Nephron (organoid): ENCODE measurements at regions not wholly inside any gene's neighbourhood (a gene's known extent, or its start where the extent isn't known, plus 50 kb on each side); places are given as distances from the start of the nearest gene placed in this dataset.
A peak's percentile ranks its signal among the peaks of the same experiment; 100 is the strongest.
"Not testable (repeated sequence)": the region's sequence is repeated elsewhere in the genome, so short reads cannot be mapped to it uniquely, and the experiment has no call there.

Source experiments
- H3K27ac Mint-ChIP-seq, 3 experiments: 2 replicates each; pipeline ENCODE4 v1.8.0; 2020; ENCODE audit warnings: mixed read lengths in 3 of 3, mild to moderate bottlenecking in 2 of 3, moderate library complexity in 1 of 3
- H3K27me3 Mint-ChIP-seq: 2 replicates; pipeline ENCODE4 v1.8.0; 2021; ENCODE audit warnings: low read depth, mild to moderate bottlenecking, moderate library complexity, mixed read lengths
- H3K36me3 Mint-ChIP-seq: 2 replicates; pipeline ENCODE4 v1.8.0; 2020; ENCODE audit warnings: low read depth, mixed read lengths
- H3K4me1 Mint-ChIP-seq: 2 replicates; pipeline ENCODE4 v1.8.0; 2020; ENCODE audit warnings: mixed read lengths
- H3K4me3 Mint-ChIP-seq, 3 experiments: 2 replicates each; pipeline ENCODE4 v1.8.0; 2020; ENCODE audit warnings: mild to moderate bottlenecking in 3 of 3, mixed read lengths in 3 of 3, moderate library complexity in 2 of 3
- H3K9me3 Mint-ChIP-seq: 2 replicates; pipeline ENCODE4 v1.8.0; 2020; ENCODE audit warnings: mixed read lengths
- TF ChIP-seq, protein P1 (sequence below), 3 experiments: fragments of 200-600 bp; sonication (generic); IDR thresholded peaks; one replicate each; pipeline ENCODE4 v1.5.0; 2021; ENCODE audit warnings: antibody characterized with exemption in 3 of 3; ENCODE audit not compliant: unreplicated experiment in 3 of 3

DNA sequence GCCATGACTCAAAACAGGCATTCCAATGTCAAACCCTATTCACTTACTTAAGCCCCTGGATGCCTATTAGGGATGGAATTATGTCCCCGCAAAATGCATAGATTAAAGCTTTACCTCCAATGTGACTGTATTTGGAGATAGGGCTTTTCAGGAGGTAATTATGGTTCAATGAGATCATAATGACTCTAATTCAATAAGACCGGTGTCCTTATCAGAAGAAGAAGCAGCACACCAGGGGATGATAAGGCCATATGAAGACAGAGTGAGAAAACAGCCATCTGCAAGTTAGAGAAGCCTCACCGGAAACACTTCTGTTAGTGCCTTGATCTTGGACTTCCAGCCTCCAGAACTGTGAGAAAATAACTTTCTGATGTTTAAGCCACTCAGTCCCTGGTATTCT is 1131.8 kb upstream of the TMPRSS15 start:
- Mint-ChIP-seq H3K9me3 (no peaks in the 10 kb centered on the region), H3K36me3 (no peaks in the 10 kb centered on the region), H3K4me1 (no peaks in the 10 kb centered on the region), H3K4me3 (no peak overlapping the region), H3K27ac (no peak overlapping the region), H3K27me3 (no peaks in the 10 kb centered on the region)
- TF ChIP-seq, protein P1, sequence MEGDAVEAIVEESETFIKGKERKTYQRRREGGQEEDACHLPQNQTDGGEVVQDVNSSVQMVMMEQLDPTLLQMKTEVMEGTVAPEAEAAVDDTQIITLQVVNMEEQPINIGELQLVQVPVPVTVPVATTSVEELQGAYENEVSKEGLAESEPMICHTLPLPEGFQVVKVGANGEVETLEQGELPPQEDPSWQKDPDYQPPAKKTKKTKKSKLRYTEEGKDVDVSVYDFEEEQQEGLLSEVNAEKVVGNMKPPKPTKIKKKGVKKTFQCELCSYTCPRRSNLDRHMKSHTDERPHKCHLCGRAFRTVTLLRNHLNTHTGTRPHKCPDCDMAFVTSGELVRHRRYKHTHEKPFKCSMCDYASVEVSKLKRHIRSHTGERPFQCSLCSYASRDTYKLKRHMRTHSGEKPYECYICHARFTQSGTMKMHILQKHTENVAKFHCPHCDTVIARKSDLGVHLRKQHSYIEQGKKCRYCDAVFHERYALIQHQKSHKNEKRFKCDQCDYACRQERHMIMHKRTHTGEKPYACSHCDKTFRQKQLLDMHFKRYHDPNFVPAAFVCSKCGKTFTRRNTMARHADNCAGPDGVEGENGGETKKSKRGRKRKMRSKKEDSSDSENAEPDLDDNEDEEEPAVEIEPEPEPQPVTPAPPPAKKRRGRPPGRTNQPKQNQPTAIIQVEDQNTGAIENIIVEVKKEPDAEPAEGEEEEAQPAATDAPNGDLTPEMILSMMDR (IDR thresholded peaks at IDR 0.05; ENCODE audit: unreplicated experiment in 3 of 3) = no peak

DNA sequence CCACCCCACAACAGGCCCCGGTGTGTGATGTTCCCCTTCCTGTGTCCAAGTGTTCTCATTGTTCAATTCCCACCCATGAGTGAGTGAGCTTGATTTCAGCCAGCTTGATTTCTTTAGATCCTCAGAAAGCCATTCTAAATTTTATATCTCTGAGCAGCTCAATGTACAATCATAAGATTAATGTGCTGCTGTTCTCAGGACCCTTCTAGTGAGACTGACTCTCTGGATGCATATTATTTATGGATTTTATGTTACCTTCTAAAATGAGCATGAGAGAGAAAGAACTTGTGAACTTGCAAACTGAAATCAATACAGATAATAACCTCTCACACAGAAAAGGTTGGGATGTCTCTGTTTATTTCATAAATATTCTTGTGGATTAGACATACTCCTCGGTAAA is 1133.5 kb upstream of the TMPRSS15 start:
- Mint-ChIP-seq H3K27me3 (no peaks in the 10 kb centered on the region), H3K27ac (peak overlapping the region in 2 of 3 experiments; percentile 32 to 87), H3K4me3 (no peak overlapping the region), H3K36me3 (peaks cover 2% of the 10 kb centered on the region), H3K4me1 (peaks cover 3% of the 10 kb centered on the region), H3K9me3 (no peaks in the 10 kb centered on the region)
- TF ChIP-seq, protein P1 (IDR thresholded peaks at IDR 0.05; ENCODE audit: unreplicated experiment in 3 of 3) = no peak

DNA sequence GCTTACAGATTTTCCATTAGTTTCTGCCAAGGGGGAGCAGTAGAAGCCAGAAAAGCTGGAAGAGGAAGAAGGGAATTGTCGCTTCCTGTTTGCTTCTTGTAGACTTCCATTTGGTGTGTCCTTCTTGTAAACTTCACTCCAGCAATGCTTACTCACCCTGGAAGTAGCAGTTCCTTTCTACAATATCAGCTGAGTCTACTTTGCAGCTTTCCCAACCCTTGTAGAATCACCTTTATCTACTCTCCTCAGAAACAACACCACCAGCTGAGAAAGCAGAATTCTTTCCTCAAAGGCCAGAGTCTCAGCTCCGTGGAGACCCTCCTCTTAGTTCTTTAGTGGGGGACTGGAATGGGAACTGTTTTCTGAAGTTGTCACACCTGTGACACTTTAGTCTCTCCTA is 1136.7 kb upstream of the TMPRSS15 start:
- TF ChIP-seq, protein P1 (IDR thresholded peaks at IDR 0.05; ENCODE audit: unreplicated experiment in 3 of 3) = no peak
- Mint-ChIP-seq H3K36me3 (peaks cover 14% of the 10 kb centered on the region), H3K4me3 (no peak overlapping the region)

DNA sequence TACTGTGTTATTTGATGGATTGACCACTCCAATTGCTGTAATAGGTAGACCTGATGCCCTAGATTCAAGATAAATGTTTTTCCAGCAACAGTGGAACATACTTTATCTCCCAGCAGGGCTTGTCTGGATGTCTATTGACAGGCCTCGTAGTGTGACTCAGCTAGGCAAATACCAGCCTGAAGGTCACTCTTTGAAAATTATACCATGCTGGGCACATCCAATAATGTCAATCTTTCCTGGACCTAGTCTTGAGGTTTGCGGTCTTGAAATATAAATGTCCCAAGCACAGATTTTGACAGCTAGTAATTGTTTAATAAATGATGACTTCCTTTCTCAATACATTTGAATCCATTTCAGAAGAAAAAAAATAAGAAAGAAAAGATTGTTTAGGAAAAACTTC is 1138.0 kb upstream of the TMPRSS15 start:
- TF ChIP-seq, protein P1 (IDR thresholded peaks at IDR 0.05; ENCODE audit: unreplicated experiment in 3 of 3) = no peak
- Mint-ChIP-seq H3K4me1 (peaks cover 5% of the 10 kb centered on the region), H3K4me3 (no peak overlapping the region), H3K36me3 (peaks cover 16% of the 10 kb centered on the region), H3K27ac (peak overlapping the region; percentile 60 to 80 (median 63)), H3K27me3 (no peaks in the 10 kb centered on the region), H3K9me3 (peaks cover 20% of the 10 kb centered on the region)

More for the DNA sequence above, 1136.7 kb upstream of the TMPRSS15 start:
- Mint-ChIP-seq H3K4me1 (peaks cover 5% of the 10 kb centered on the region), H3K27ac (no peak overlapping the region), H3K9me3 (peaks cover 14% of the 10 kb centered on the region), H3K27me3 (no peaks in the 10 kb centered on the region)

DNA sequence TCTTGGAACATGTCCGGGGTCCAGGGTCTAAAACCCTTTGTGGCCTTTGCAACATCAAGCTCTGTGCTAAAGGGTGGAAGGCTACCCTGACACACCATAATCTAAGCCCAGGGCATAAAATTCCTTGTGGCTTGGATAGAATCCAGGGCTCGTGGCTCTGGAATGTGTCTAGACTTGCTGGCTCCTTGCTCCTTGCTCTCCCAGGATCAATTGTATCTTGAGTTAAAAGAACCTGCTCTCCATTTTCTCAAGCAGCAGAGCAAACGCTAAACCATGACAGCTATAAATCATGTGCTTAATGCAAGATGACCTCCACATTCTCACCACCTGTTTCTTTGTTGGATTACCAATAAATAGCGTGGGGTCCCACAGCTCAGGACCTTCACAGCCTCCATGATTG is 1140.9 kb upstream of the TMPRSS15 start:
- H3K27ac Mint-ChIP-seq, H3K27me3 Mint-ChIP-seq, H3K4me1 Mint-ChIP-seq, H3K4me3 Mint-ChIP-seq: not testable (repeated sequence)
- H3K9me3 Mint-ChIP-seq = peaks cover 25% of the 10 kb centered on the region
- H3K36me3 Mint-ChIP-seq = peaks cover 16% of the 10 kb centered on the region

DNA sequence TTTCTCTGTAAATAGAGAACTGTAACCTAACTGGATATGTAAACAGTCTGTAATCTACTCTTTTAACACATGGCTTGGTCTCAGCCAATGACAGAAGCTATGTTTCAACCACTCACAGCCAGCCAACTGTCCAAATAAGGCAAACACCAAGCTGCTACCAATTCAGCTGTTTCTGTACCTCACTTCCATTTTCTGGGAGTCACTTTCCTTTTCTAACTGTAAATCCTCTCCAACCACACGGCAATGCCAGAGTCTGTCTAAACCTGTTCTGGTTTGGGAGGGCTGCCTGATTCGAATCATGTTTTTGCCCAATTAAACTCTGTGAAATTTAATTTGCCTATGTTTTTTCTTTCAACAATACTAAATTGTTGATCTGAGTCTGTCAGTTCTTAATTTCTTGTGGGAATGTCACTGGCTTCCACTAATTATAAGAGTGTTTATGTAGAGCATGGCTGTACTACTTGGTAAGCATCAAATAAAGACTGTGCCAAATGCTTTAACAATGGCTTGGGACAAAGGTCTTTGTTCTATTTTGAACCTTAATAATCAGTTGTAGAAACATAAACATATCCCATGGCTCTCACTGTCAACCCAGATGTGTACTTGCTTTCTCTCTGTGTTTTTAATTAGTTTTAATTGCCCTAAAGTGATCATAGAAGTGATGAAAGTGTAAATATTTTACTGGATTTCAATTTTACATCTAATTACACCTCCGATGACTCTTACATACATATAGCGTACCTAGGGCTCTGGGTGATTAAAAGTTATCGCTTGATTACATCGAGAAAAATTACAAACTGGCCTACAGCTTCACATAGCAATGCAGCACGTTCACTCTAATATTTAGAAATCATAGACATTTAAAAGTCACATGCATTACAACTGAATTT is 1144.6 kb upstream of the TMPRSS15 start:
- Mint-ChIP-seq H3K4me1 (no peaks in the 10 kb centered on the region), H3K27ac (no peak overlapping the region), H3K27me3 (no peaks in the 10 kb centered on the region)

More for the DNA sequence above, 1144.6 kb upstream of the TMPRSS15 start:
- Mint-ChIP-seq H3K4me3 (no peak overlapping the region), H3K9me3 (peaks cover 22% of the 10 kb centered on the region), H3K36me3 (peaks cover 8% of the 10 kb centered on the region)
- TF ChIP-seq, protein P1 (IDR thresholded peaks at IDR 0.05; ENCODE audit: unreplicated experiment in 3 of 3) = no peak
